ENCODE measurements at regions not wholly inside any gene's neighbourhood (a gene's known extent, or its start where the extent isn't known, plus 50 kb on each side); places are given as distances from the start of the nearest gene placed in this dataset.

- H3K27ac Mint-ChIP-seq, result no peak overlapping the region
Observed at GRCh38 chr5:36751886-36752285, 124.7 kb upstream of the NIPBL start.

GRCh38 chr5:36755342-36755741 lies 121.2 kb upstream of the NIPBL start:
- H3K4me3 Mint-ChIP-seq, result no peak overlapping the region
- H3K4me1 Mint-ChIP-seq, result peaks cover 2% of the 10 kb centered on the region
- H3K27ac ChIP-seq, result no peak overlapping the region
- no peak for DNase-seq (ENCODE audit: low spot score)
- no peaks in the 10 kb centered on the region for H3K27me3 ChIP-seq
- no peaks in the 10 kb centered on the region for H3K9me3 ChIP-seq (ENCODE audit: low read depth)
- H4K20me1 ChIP-seq (ENCODE audit: low read depth), result no peaks in the 10 kb centered on the region
- no peak overlapping the region for H3K9ac ChIP-seq
- no peaks in the 10 kb centered on the region for H3K36me3 ChIP-seq
- H3K27me3 Mint-ChIP-seq (ENCODE audit: insufficient read depth, low read depth), result no peaks in the 10 kb centered on the region
- H3K79me2 ChIP-seq (ENCODE audit: low read depth), result no peaks in the 10 kb centered on the region
- no peaks in the 10 kb centered on the region for H3K36me3 Mint-ChIP-seq
- H3K27ac Mint-ChIP-seq, result no peak overlapping the region
- no peaks in the 10 kb centered on the region for H3K4me1 ChIP-seq
- H3K4me2 ChIP-seq, result no peak overlapping the region
- H2AFZ ChIP-seq (replicated peaks), result no peak overlapping the region
- TF ChIP-seq EZH2phosphoT487 (IDR thresholded peaks at IDR 0.05), result no peak
- TF ChIP-seq EZH2 (IDR thresholded peaks at IDR 0.05), result no peak
- TF ChIP-seq CTCF (IDR thresholded peaks at IDR 0.05), result no peak
- H3F3A ChIP-seq (ENCODE audit: low read depth), result no peaks in the 10 kb centered on the region
- no peaks in the 10 kb centered on the region for H3K9me3 Mint-ChIP-seq
- H3K4me3 ChIP-seq, result no peak overlapping the region

More at GRCh38 chr5:36751886-36752285, 124.7 kb upstream of the NIPBL start:
- Histone ChIP-seq H3K4me2 (no peak overlapping the region), H3K36me3 (no peaks in the 10 kb centered on the region), H3K4me3 (no peak overlapping the region), H3K9ac (no peak overlapping the region), H3F3A (ENCODE audit: low read depth) (no peaks in the 10 kb centered on the region), H3K79me2 (ENCODE audit: low read depth) (no peaks in the 10 kb centered on the region), H3K4me1 (no peaks in the 10 kb centered on the region), H3K27me3 (peaks cover 4% of the 10 kb centered on the region), H3K9me3 (ENCODE audit: low read depth) (no peaks in the 10 kb centered on the region), H4K20me1 (ENCODE audit: low read depth) (no peaks in the 10 kb centered on the region), H3K27ac (no peak overlapping the region), H2AFZ (replicated peaks) (no peak overlapping the region)
- Mint-ChIP-seq H3K36me3 (no peaks in the 10 kb centered on the region), H3K9me3 (no peaks in the 10 kb centered on the region), H3K4me3 (no peak overlapping the region), H3K4me1 (peaks cover 2% of the 10 kb centered on the region), H3K27me3 (ENCODE audit: insufficient read depth, low read depth) (peaks cover 4% of the 10 kb centered on the region)
- TF ChIP-seq CTCF (IDR thresholded peaks at IDR 0.05), result peak; percentile 41
- TF ChIP-seq EZH2phosphoT487 (IDR thresholded peaks at IDR 0.05), result no peak
- peak; percentile 31 for DNase-seq (ENCODE audit: low spot score)

GRCh38 chr5:36755920-36756488 lies 120.6 kb upstream of the NIPBL start:
- no peak for TF ChIP-seq EZH2phosphoT487 (IDR thresholded peaks at IDR 0.05)
- TF ChIP-seq EZH2 (IDR thresholded peaks at IDR 0.05), result no peak
- no peaks in the 10 kb centered on the region for H3K4me1 ChIP-seq
- no peak overlapping the region for H3K27ac ChIP-seq
- no peaks in the 10 kb centered on the region for H3K9me3 ChIP-seq (ENCODE audit: low read depth)
- H3K4me1 Mint-ChIP-seq, result peaks cover 2% of the 10 kb centered on the region
- no peaks in the 10 kb centered on the region for H3K79me2 ChIP-seq (ENCODE audit: low read depth)
- H3K36me3 ChIP-seq, result no peaks in the 10 kb centered on the region
- no peak overlapping the region for H3K4me3 Mint-ChIP-seq
- H2AFZ ChIP-seq (replicated peaks), result no peak overlapping the region
- DNase-seq (ENCODE audit: low spot score), result no peak
- no peaks in the 10 kb centered on the region for H3K9me3 Mint-ChIP-seq
- no peak overlapping the region for H3K9ac ChIP-seq
- H3K27me3 ChIP-seq, result no peaks in the 10 kb centered on the region
- H3K27me3 Mint-ChIP-seq (ENCODE audit: insufficient read depth, low read depth), result no peaks in the 10 kb centered on the region
- H3F3A ChIP-seq (ENCODE audit: low read depth), result no peaks in the 10 kb centered on the region
- H3K4me3 ChIP-seq, result no peak overlapping the region
- no peak overlapping the region for H3K27ac Mint-ChIP-seq
- H3K36me3 Mint-ChIP-seq, result no peaks in the 10 kb centered on the region
- H3K4me2 ChIP-seq, result no peak overlapping the region
- H4K20me1 ChIP-seq (ENCODE audit: low read depth), result no peaks in the 10 kb centered on the region

- H3K27me3 Mint-ChIP-seq (ENCODE audit: insufficient read depth, low read depth), result no peaks in the 10 kb centered on the region
- Histone ChIP-seq H3K4me2 (no peak overlapping the region), H3K36me3 (no peaks in the 10 kb centered on the region), H3K79me2 (ENCODE audit: low read depth) (no peaks in the 10 kb centered on the region), H3K9ac (no peak overlapping the region), H3K4me1 (no peaks in the 10 kb centered on the region), H3K27me3 (no peaks in the 10 kb centered on the region), H3K9me3 (ENCODE audit: low read depth) (no peaks in the 10 kb centered on the region), H3F3A (ENCODE audit: low read depth) (no peaks in the 10 kb centered on the region), H2AFZ (replicated peaks) (no peak overlapping the region), H3K4me3 (no peak overlapping the region), H3K27ac (no peak overlapping the region), H4K20me1 (ENCODE audit: low read depth) (no peaks in the 10 kb centered on the region)
- no peak for TF ChIP-seq EZH2 (IDR thresholded peaks at IDR 0.05)
- no peak for TF ChIP-seq CTCF (IDR thresholded peaks at IDR 0.05)
- TF ChIP-seq EZH2phosphoT487 (IDR thresholded peaks at IDR 0.05), result no peak
- H3K9me3 Mint-ChIP-seq, result no peaks in the 10 kb centered on the region
- no peak overlapping the region for H3K27ac Mint-ChIP-seq
- H3K4me3 Mint-ChIP-seq, result no peak overlapping the region
- H3K4me1 Mint-ChIP-seq, result peaks cover 2% of the 10 kb centered on the region
- DNase-seq (ENCODE audit: low spot score), result no peak
- H3K36me3 Mint-ChIP-seq, result no peaks in the 10 kb centered on the region
Observed at GRCh38 chr5:36756848-36757247, 119.7 kb upstream of the NIPBL start.
